Mucosa of stomach (tissue), 1 donor: ENCODE measurements at regions not wholly inside any gene's neighbourhood (a gene's known extent, or its start where the extent isn't known, plus 50 kb on each side); places are given as distances from the start of the nearest gene placed in this dataset.

Experiments used
- H3K27me3 ChIP-seq: one replicate; pipeline ENCODE4 v1.7.0; 2013; ENCODE audit warnings: mild to moderate bottlenecking, low read length; ENCODE audit not compliant: control insufficient read depth, insufficient read depth
- H3K36me3 ChIP-seq: one replicate; pipeline ENCODE4 v1.7.0; 2013; ENCODE audit warnings: low read length; ENCODE audit not compliant: control insufficient read depth, insufficient read depth
- H3K4me1 ChIP-seq: one replicate; pipeline ENCODE4 v1.7.0; 2013; ENCODE audit warnings: mild to moderate bottlenecking, low read length; ENCODE audit not compliant: control insufficient read depth, insufficient read depth
- H3K4me3 ChIP-seq: one replicate; pipeline ENCODE4 v1.7.0; 2013; ENCODE audit warnings: low read length
- H3K9ac ChIP-seq: one replicate; pipeline ENCODE4 v1.7.0; 2013; ENCODE audit warnings: mild to moderate bottlenecking, low read length, moderate library complexity
- H3K9me3 ChIP-seq: one replicate; pipeline ENCODE4 v1.7.0; 2013; ENCODE audit warnings: mild to moderate bottlenecking, low read length, moderate library complexity; ENCODE audit not compliant: control insufficient read depth
- donor health status: Pancreatic carcinoma.

DNA sequence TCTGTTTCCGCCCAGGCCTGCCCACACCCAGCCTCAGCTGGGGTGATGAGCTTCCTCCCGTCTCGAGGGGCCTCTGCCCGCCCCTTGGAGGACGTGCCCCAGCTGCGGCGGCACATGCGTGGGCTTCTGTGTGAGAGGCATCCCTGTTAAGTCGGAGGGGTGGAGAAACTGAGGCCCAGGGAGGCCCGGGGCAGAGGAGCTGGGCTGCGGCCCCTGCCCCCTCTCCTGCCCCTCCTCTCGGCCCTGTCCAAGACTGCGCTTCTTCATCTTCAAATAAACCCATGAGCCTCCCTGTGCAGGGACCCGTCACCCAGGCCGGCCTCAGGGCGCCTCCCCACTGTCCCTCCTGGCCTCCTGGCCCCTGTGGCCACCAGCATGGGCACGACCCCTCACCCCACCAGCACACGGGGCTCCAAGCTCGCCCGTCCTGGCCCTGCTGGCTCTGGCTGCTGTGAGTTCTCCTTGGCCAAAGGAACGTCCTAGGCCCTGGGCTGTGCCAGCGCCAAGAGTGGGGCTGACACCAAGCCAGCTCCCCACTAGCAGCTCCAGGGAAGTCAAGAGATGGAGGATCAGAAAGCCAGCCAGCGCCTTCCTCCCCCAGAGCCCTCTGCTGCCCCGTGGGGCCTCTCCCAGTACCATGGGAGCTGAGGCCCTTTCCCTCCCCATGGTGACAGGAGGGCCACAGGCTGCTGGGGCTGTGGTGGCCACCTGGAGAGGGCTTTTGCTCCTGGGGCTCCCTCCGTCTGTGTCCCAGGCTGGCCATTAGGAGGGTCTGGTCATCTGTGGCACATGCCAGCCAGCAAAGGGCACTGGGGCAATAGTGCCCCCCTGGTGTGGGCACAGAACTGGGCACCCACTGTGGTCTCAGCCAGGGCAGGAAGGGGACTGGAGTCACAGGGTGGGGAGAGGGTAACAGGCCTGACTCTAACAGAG, 180.4 kb downstream of the KIF26A start:
- Histone ChIP-seq H3K9ac (no peak overlapping the region), H3K36me3 (no peaks in the 10 kb centered on the region), H3K9me3 (no peaks in the 10 kb centered on the region), H3K27me3 (no peaks in the 10 kb centered on the region), H3K4me1 (no peaks in the 10 kb centered on the region), H3K4me3 (no peak overlapping the region)

DNA sequence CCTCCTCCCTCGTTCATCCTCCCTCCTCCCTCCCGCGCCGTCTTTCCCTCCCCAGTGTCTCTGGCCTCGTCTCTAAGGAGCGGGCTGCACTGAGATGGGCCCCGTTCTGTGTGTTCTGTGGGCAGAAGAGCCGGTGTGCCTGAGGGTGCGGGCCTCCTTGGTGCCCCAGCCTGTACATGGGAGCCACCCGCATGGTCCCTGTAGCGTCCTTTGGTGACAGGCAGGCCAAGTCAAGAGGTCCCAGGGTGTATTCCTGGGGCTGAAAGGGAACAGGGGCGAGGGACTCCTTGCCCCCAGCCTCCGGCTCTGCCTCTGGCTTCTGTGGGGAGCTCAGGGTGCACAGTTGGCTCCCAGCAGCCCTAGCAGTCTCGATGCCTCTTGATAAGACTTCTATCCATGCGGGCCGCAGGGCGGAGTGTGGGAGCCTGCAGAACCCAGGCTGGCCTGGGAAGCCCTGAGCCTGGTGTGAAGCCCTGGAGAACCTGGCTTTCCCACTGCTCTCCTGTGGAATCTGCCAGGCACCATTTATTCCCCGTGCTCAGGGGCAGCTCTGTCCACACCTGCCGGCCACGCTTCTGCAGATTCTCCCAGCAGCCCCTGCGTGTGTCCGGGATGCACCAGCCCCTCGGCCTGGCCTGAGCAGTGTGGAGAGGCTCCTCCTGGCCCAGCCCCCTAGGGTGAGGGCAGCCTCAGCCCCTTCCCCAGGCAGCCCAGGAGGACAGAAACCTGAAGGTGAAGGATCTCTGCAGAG, 181.3 kb downstream of the KIF26A start:
- H3K4me3 ChIP-seq: no peak overlapping the region
- H3K9ac ChIP-seq: no peak overlapping the region
- H3K27me3 ChIP-seq: no peaks in the 10 kb centered on the region
- no peaks in the 10 kb centered on the region for H3K9me3 ChIP-seq
- H3K4me1 ChIP-seq: no peaks in the 10 kb centered on the region
- no peaks in the 10 kb centered on the region for H3K36me3 ChIP-seq

DNA sequence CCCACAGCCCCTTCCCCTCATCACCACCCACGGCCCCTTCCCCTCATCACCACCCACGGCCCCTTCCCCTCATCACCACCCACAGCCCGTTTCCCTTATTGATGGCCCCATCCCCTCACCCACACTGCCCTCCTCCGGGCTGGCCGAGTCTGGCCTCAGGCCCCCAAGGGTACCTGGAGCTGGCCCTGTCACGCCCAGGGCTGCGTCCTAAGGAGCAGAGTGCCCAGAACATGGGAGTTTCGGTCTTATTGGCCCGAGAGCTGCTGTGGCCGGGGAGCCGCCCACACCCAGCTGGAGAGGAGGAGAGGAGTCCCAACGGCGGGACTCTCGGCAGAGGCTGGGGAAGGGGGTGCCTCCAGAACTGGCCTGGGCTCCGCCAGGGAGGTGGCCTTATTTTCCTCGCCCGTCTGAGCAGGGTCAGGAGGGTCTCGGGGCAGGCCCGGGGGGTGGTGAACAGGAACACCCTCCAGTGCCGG, 182.3 kb downstream of the KIF26A start:
- Histone ChIP-seq H3K36me3 (no peaks in the 10 kb centered on the region), H3K4me1 (no peaks in the 10 kb centered on the region), H3K9ac (no peak overlapping the region), H3K9me3 (no peaks in the 10 kb centered on the region), H3K27me3 (no peaks in the 10 kb centered on the region), H3K4me3 (no peak overlapping the region)

DNA sequence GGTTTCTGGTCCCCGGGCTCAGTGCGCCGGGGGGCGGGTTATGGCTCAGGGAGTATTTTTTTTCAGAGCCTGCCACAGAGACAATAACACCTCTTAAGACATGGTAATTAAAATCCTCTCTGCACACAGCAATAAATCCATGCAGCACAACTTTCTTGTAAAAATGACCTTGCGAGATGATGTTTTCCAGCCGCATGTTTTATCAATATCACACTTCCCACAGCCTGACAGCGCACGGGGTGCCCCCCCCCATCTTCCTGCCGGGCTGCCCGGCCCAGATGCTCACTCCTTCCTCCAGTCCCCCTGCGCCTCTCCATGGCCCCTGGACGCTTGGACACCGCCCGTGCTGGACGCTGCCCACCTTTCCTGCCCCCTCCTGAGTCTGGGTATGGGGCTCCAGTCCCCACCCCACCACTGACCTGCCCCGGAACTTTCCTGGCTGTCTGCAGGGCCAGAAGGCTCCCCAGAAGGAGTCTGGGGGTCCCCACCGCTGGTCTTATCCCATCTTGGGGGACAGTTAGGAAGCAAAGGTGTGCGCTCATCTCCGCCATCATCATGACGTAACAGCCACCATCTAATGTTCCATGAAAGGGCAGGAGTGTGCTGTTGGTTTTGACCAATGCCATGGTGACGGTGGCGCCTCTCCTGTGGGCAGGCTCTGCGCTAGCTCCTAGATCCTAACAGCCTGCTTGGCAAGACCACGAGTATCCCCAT, 182.9 kb downstream of the KIF26A start:
- Histone ChIP-seq H3K36me3 (no peaks in the 10 kb centered on the region), H3K9ac (no peak overlapping the region), H3K4me3 (no peak overlapping the region), H3K9me3 (no peaks in the 10 kb centered on the region), H3K4me1 (no peaks in the 10 kb centered on the region), H3K27me3 (no peaks in the 10 kb centered on the region)

DNA sequence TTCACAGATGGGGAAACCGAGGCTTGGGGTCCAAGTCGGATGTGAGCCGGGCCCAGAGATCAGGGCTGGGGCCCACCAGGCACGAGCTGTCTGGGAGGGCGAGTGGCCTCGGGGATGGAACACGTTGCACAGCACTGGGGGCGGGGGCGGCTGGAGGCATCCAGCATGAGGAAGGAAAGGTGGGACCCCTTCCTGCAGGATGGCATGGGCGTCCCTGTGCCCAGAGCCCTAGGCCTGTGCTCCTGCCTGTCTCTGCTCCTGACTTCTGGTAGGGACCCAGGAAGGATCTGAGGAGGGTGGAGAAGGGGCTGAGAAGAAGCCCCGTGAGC, 183.4 kb downstream of the KIF26A start:
- Histone ChIP-seq H3K9me3 (no peaks in the 10 kb centered on the region), H3K27me3 (no peaks in the 10 kb centered on the region), H3K9ac (no peak overlapping the region), H3K4me3 (no peak overlapping the region), H3K4me1 (no peaks in the 10 kb centered on the region), H3K36me3 (no peaks in the 10 kb centered on the region)

DNA sequence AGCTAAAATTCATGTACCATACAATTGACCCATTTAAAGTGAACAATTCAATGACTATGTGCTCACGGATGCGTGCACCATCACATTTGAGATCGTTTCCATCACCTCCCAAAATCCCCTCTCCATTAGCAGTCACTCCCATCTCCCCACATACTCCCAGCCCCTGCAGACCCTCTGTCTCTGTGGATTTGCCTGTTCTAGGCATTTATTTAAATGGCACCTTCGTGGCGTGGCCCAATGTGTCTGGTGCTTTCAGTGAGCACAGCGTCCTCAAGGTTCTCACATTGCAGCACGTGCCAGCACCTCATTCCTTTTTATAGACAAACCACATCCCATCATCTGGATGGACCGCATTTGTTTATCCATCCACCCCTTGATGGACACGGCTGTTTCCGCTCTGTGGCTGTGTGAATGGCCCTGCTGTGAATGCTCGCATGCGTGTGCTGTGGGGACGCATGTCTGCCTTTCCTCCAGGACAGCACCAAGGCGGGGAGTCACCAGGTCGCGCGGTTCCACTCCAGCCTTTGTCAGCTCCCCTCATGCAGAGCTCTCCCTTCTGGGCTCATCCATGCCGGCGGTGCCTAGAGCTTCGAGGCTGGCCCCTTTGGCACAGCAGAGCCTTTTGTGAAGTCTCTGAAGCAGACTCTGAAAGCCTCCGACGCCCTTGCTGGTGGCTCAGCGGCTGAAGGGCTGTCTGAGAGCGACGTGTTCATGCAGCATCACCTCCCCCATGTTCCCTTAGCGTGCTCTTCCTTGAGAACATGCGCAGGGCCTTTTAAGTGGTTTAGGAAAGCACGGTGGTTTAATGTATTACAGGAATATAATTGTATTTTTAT, 184.4 kb downstream of the KIF26A start:
- no peak overlapping the region for H3K4me3 ChIP-seq
- H3K9me3 ChIP-seq: no peaks in the 10 kb centered on the region
- no peak overlapping the region for H3K9ac ChIP-seq
- H3K27me3 ChIP-seq: no peaks in the 10 kb centered on the region
- no peaks in the 10 kb centered on the region for H3K4me1 ChIP-seq
- H3K36me3 ChIP-seq: no peaks in the 10 kb centered on the region

DNA sequence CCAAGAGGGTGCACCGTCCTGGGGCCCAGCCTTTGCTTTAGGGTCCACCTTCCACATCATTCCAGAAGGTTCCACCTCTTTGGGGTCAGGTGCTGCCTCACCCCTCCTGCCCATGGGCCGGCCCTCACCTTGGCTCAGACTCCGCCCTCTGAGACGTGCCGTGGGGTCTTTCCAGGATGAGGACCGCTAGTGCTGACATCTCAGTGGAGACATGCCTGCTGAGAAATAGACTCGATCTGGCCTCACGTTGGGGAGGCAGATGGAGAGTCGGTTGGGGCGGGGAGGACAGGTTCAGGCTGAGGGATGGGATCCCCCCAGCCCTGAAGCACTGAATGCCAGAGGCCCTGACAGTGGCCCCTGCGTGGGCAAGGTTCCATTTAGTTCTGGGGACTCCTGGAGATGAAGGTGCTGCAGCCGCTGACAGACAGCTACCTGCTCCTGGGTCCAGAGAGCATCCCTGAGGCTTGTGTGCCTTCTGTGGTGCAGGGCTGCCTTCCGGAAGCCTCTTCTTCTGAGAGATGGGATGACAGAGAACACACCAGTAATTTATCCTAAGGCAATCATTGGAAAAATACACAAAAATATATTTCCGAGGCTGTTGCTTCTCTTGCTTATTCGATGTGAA, 185.3 kb downstream of the KIF26A start:
- H3K4me1 ChIP-seq: no peaks in the 10 kb centered on the region

DNA sequence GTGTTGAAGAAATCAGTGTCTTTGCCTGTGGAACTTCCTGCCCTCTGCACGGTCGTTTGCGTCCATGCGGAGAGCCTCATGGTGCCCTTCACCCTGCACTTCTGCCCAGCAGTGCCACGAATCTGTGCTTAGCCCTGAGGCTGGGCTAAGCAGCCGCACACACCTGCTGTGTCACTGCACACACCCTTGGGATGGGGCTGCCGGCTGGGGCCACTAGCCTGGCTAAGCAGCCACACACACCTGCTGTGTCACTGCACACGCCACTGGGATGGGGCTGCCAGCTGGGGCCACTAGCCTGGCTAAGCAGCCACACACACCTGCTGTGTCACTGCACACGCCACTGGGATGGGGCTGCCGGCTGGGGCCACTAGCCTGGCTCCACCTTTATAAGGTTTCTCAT, 188.5 kb downstream of the KIF26A start:
- Histone ChIP-seq H3K4me3 (no peak overlapping the region), H3K27me3 (no peaks in the 10 kb centered on the region), H3K4me1 (no peaks in the 10 kb centered on the region), H3K9ac (no peak overlapping the region), H3K9me3 (peaks cover 3% of the 10 kb centered on the region), H3K36me3 (no peaks in the 10 kb centered on the region)

More for the DNA sequence above, 185.3 kb downstream of the KIF26A start:
- H3K9ac ChIP-seq: no peak overlapping the region
- no peak overlapping the region for H3K4me3 ChIP-seq
- H3K9me3 ChIP-seq: no peaks in the 10 kb centered on the region
- H3K27me3 ChIP-seq: no peaks in the 10 kb centered on the region
- no peaks in the 10 kb centered on the region for H3K36me3 ChIP-seq

DNA sequence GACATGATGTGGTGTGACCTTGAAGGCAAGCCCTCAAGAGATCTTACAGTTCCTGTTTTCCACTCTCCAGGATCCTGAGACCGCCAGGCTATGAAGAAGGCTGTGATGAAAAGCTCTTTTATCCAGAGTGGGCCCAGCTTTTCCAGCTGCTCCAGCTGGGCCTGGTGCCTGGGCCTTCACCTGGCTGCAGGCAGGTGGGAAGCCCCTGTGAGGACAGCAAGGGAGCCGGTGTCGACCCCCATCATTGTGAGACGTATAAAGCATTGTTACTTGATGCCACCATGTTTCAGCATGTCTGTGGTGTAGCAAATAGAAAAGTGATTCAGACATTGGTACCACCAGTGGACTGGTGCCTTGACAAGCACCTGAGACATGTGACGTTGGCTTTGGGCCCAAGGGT, 190.2 kb downstream of the KIF26A start:
- Histone ChIP-seq H3K36me3 (no peaks in the 10 kb centered on the region), H3K9me3 (peaks cover 3% of the 10 kb centered on the region), H3K4me3 (no peak overlapping the region), H3K4me1 (no peaks in the 10 kb centered on the region), H3K9ac (no peak overlapping the region), H3K27me3 (no peaks in the 10 kb centered on the region)

DNA sequence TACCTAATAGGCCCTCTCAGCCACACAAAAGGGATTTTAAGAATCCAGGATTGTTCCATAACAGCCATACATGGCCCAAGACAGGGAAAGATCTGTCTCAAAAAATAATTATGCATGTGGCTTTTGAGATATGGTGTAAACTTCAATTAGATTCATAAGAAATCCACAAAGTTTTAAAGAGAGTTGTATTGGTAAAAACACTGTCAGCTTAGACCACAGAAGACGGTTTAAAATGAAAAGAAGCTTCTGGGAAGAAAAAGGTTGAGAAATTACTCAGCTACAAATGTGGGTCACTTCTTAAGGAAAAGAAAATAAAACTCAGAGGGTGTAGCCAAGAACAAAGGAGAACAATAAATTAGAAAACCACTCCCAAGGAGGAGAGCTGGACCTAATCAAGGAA, 191.4 kb downstream of the KIF26A start:
- Histone ChIP-seq H3K4me3 (no peak overlapping the region), H3K36me3 (no peaks in the 10 kb centered on the region), H3K9ac (no peak overlapping the region), H3K4me1 (no peaks in the 10 kb centered on the region), H3K9me3 (peaks cover 3% of the 10 kb centered on the region), H3K27me3 (no peaks in the 10 kb centered on the region)
